H1 (cell line): ENCODE measurements at regions not wholly inside any gene's neighbourhood (a gene's known extent, or its start where the extent isn't known, plus 50 kb on each side); places are given as distances from the start of the nearest gene placed in this dataset.

Experiments
- CTCF ChIA-PET: fragments of 300-600 bp; sonication (Branson Sonifier 250); formaldehyde crosslinking; loops from one replicate; lab custom pipeline; 2021; ENCODE audit not compliant: partially characterized antibody; lab: Charles Lee
- POLR2A ChIA-PET: fragments of 300-600 bp; sonication (Branson Sonifier 250); formaldehyde crosslinking; loops from one replicate; lab custom pipeline; 2021; ENCODE audit warnings: inconsistent platforms; ENCODE audit not compliant: partially characterized antibody; lab: Charles Lee
- DNase-seq, 2 experiments: peaks; one replicate each; pipeline versions ENCODE4 v3.0.0 to v3.0.0-alpha.2; 2010 to 2022; ENCODE audit warnings: low spot score in 2 of 2, low read depth in 1 of 2, mixed read lengths in 1 of 2
- FAIRE-seq: peaks from 2 replicates; lab custom pipeline; 2011; peaks lifted over from hg19 to GRCh38; lab: Jason Lieb, UNC
- H2AFZ ChIP-seq: 2 replicates; pipeline ENCODE4 v1.8.1; 2012; ENCODE audit warnings: low read length, inconsistent platforms
- H2AK5ac ChIP-seq: 2 replicates; pipeline ENCODE4 v1.6.1; 2013; ENCODE audit warnings: low read depth, low read length
- H2BK120ac ChIP-seq: replicated peaks from 2 replicates; pipeline ENCODE3; 2013; ENCODE audit warnings: low read depth, low read length, inconsistent platforms
- H2BK12ac ChIP-seq: 2 replicates; pipeline ENCODE4 v1.6.1; 2013; ENCODE audit warnings: low read depth, low read length
- H2BK15ac ChIP-seq: 2 replicates; pipeline ENCODE4 v1.6.1; 2013; ENCODE audit warnings: low read length
- H2BK20ac ChIP-seq: 2 replicates; pipeline ENCODE4 v1.6.1; 2013; ENCODE audit warnings: low read length
- H2BK5ac ChIP-seq: 2 replicates; pipeline ENCODE4 v1.6.1; 2013; ENCODE audit warnings: low read depth, low read length
- H3K14ac ChIP-seq: 2 replicates; pipeline ENCODE4 v1.6.1; 2013; ENCODE audit warnings: inconsistent platforms; ENCODE audit not compliant: insufficient read length
- H3K18ac ChIP-seq: 2 replicates; pipeline ENCODE4 v1.6.1; 2013; ENCODE audit warnings: low read length; ENCODE audit errors: extremely low read depth
- H3K23ac ChIP-seq: 2 replicates; pipeline ENCODE4 v1.6.1; 2013; ENCODE audit warnings: inconsistent platforms; ENCODE audit not compliant: insufficient read length
- H3K23me2 ChIP-seq: 2 replicates; pipeline ENCODE4 v1.6.1; 2013; ENCODE audit warnings: low read depth, low read length
- H3K27ac ChIP-seq: 2 replicates; pipeline ENCODE4 v1.6.1; 2011; ENCODE audit warnings: low read depth, low read length, inconsistent platforms
- H3K27me3 ChIP-seq, 4 experiments: replicated peaks in 1 of 4; 1 replicate in 1 of 4; 2 replicates in 3 of 4; pipeline versions ENCODE4 v1.6.1 to v1.8.1; 2011 to 2013; ENCODE audit warnings: low read length in 3 of 4, mild to moderate bottlenecking in 3 of 4, inconsistent platforms in 2 of 4, mixed read lengths in 2 of 4, moderate library complexity in 1 of 4; ENCODE audit not compliant: control insufficient read depth in 3 of 4, insufficient read depth in 3 of 4; ENCODE audit errors: extremely low read depth in 1 of 4
- H3K36me3 ChIP-seq, 4 experiments: 2 replicates each; pipeline versions ENCODE4 v1.6.1 to v1.8.1; 2011 to 2013; ENCODE audit warnings: mild to moderate bottlenecking in 4 of 4, low read length in 3 of 4, moderate library complexity in 2 of 4, control low read depth in 1 of 4, inconsistent platforms in 1 of 4; ENCODE audit not compliant: insufficient read depth in 4 of 4, control insufficient read depth in 2 of 4
- H3K4ac ChIP-seq: replicated peaks from 2 replicates; pipeline ENCODE3; 2013; ENCODE audit warnings: low read length, low read depth, mixed read lengths, inconsistent platforms; ENCODE audit not compliant: insufficient read length
- H3K4me1 ChIP-seq, 4 experiments: replicated peaks in 1 of 4; 1 replicate in 1 of 4; 2 replicates in 3 of 4; pipeline versions ENCODE4 v1.6.1 to v1.8.1; 2011 to 2013; ENCODE audit warnings: low read length in 3 of 4, inconsistent platforms in 2 of 4, mixed read lengths in 1 of 4; ENCODE audit not compliant: insufficient read depth in 4 of 4, control insufficient read depth in 3 of 4
- H3K4me2 ChIP-seq, 2 experiments: 2 replicates each; pipeline versions ENCODE4 v1.6.1 to v1.8.1; 2011 to 2013; ENCODE audit warnings: low read depth in 2 of 2, low read length in 2 of 2, control low read depth in 1 of 2, inconsistent platforms in 1 of 2, mild to moderate bottlenecking in 1 of 2; ENCODE audit not compliant: insufficient read depth in 1 of 2
- H3K4me3 ChIP-seq, 4 experiments: fragments of 200-600, 300-600 bp in 1 of 4; sonication (generic), shearing (Covaris generic), sonication (Bioruptor Twin) in 1 of 4; 2 replicates each; pipeline versions ENCODE4 v1.5.1 to v1.8.1; 2011 to 2016; ENCODE audit warnings: low read length in 4 of 4, low read depth in 3 of 4, control low read depth in 2 of 4, inconsistent platforms in 2 of 4, mild to moderate bottlenecking in 2 of 4, mixed read lengths in 1 of 4, moderate library complexity in 1 of 4; ENCODE audit not compliant: insufficient read depth in 2 of 4; ENCODE audit errors: extremely low read depth in 1 of 4
- H3K56ac ChIP-seq: replicated peaks from 2 replicates; pipeline ENCODE3; 2013; ENCODE audit warnings: low read depth, mild to moderate bottlenecking, mixed read lengths, low read length, inconsistent platforms; ENCODE audit not compliant: insufficient read length
- H3K79me1 ChIP-seq: 2 replicates; pipeline ENCODE4 v1.6.1; 2013; ENCODE audit warnings: low read depth, low read length, control low read depth
- H3K79me2 ChIP-seq, 2 experiments: 2 replicates each; pipeline versions ENCODE4 v1.6.1 to v1.8.1; 2012 to 2013; ENCODE audit warnings: low read length in 2 of 2, mild to moderate bottlenecking in 2 of 2, inconsistent platforms in 1 of 2; ENCODE audit not compliant: insufficient read depth in 2 of 2, control insufficient read depth in 1 of 2
- H3K9ac ChIP-seq, 4 experiments: replicated peaks in 1 of 4; 1 replicate in 1 of 4; 2 replicates in 3 of 4; pipeline versions ENCODE4 v1.6.1 to v1.8.1; 2011 to 2013; ENCODE audit warnings: low read depth in 3 of 4, low read length in 3 of 4, control low read depth in 2 of 4, mild to moderate bottlenecking in 2 of 4, moderate library complexity in 2 of 4, inconsistent platforms in 1 of 4; ENCODE audit errors: extremely low read depth in 1 of 4
- H3K9me3 ChIP-seq, 2 experiments: 2 replicates each; pipeline versions ENCODE4 v1.6.1 to v1.8.1; 2012 to 2013; ENCODE audit warnings: mild to moderate bottlenecking in 2 of 2, moderate library complexity in 2 of 2, control low read depth in 1 of 2, inconsistent platforms in 1 of 2, low read depth in 1 of 2, low read length in 1 of 2, mixed read lengths in 1 of 2; ENCODE audit not compliant: insufficient read depth in 2 of 2
- H4K20me1 ChIP-seq, 2 experiments: replicated peaks in 1 of 2; 2 replicates each; pipeline versions ENCODE3 to v1.8.1; 2011 to 2013; ENCODE audit warnings: inconsistent platforms in 2 of 2, low read length in 2 of 2, mild to moderate bottlenecking in 1 of 2; ENCODE audit not compliant: insufficient read depth in 2 of 2, control insufficient read depth in 1 of 2
- H4K5ac ChIP-seq: 2 replicates; pipeline ENCODE4 v1.6.1; 2013; ENCODE audit warnings: low read length, low read depth, mixed read lengths, inconsistent platforms; ENCODE audit not compliant: insufficient read length
- H4K8ac ChIP-seq: 2 replicates; pipeline ENCODE4 v1.8.0; 2013; ENCODE audit warnings: mild to moderate bottlenecking, moderate library complexity, low read length, inconsistent platforms; ENCODE audit not compliant: insufficient read depth; ENCODE audit errors: extremely low read depth
- H4K91ac ChIP-seq: replicated peaks from 2 replicates; pipeline ENCODE3; 2013; ENCODE audit warnings: low read length, mixed read lengths, inconsistent platforms; ENCODE audit not compliant: insufficient read length
- ATF3 ChIP-seq: IDR thresholded peaks from 2 replicates; pipeline ENCODE4 v1.6.1; 2011; ENCODE audit warnings: low read depth, mild to moderate bottlenecking, low read length; ENCODE audit not compliant: insufficient read depth
- MAX ChIP-seq: IDR thresholded peaks from 2 replicates; pipeline ENCODE4 v1.6.1; 2012; ENCODE audit warnings: inconsistent platforms
- NANOG ChIP-seq: IDR thresholded peaks from 2 replicates; pipeline ENCODE4 v1.6.1; 2011; ENCODE audit warnings: low read length, low read depth, mild to moderate bottlenecking, inconsistent platforms; ENCODE audit not compliant: insufficient read depth, poor library complexity, severe bottlenecking
- PHF8 ChIP-seq: fragments of 200-600 bp; sonication (generic); conservative IDR thresholded peaks from 2 replicates; pipeline ENCODE4 v1.7.1; 2012; ENCODE audit warnings: low read depth, mild to moderate bottlenecking, inconsistent platforms, low read length, moderate library complexity
- TEAD4 ChIP-seq: IDR thresholded peaks from 2 replicates; pipeline ENCODE4 v1.6.1; 2012; ENCODE audit warnings: low read depth, low read length, inconsistent platforms, mixed read lengths
- WGBS, 2 experiments: shearing (Covaris generic) in 1 of 2; methylation state at CpG; one replicate each; pipeline versions ENCODE4 v1.1.6 to v1.1.7; 2013 to 2015; ENCODE audit warnings: low lambda C conversion rate in 2 of 2, mixed read lengths in 2 of 2, inconsistent platforms in 1 of 2, low coverage in 1 of 2, missing lambda C conversion rate in 1 of 2; ENCODE audit not compliant: insufficient replicate concordance in 2 of 2, insufficient coverage in 1 of 2, insufficient read length in 1 of 2; ENCODE audit errors: extremely low coverage in 1 of 2, missing lambda C conversion rate in 1 of 2; 5-methylcytosine and 5-hydroxymethylcytosine counted together

DNA sequence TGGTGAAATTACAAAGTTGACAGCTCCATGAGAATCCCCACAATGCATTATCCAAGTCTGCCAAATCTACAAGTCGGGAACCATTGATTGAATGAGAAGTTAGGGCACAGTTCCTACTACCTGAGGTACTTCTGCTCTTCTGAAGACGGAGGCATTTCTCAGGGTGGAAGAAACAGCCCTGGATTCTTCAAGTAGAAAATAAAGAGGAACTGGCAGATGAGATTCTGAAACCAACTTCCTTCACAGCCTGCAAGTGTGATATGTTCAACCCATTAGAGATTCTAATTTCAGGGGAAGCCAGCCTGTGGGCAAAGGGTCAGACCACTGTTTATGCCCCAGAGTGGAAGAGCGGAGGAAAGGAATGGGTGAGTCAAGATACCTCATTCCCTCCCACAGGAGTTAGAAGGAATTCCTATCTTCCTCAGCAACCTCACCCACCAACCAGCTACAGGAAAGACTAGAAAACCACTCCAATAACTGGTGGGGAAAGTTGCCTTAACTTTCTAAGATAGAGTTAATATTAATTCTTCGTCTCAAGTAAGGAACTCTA is 50.5 kb upstream of the BMPER start:
- H3K9me3 ChIP-seq, result no peaks in the 10 kb centered on the region
- no peak overlapping the region for H2AFZ ChIP-seq
- no peaks in the 10 kb centered on the region for H4K20me1 ChIP-seq
- ChIA-PET POLR2A (no interaction called here), CTCF (interaction anchor here (1.4 to 3.4 kb wide), 2 partner anchors 19 to 41 kb away, joined by 3 to 10 read pairs; no protein-coding TSS in a partner anchor)
- FAIRE-seq (no peak), DNase-seq (no peak)
- no peak overlapping the region for H3K27ac ChIP-seq
- H2BK12ac ChIP-seq, result no peak overlapping the region
- no peak overlapping the region for H4K8ac ChIP-seq
- H2BK120ac ChIP-seq, result no peak overlapping the region
- H3K27me3 ChIP-seq, result no peaks in the 10 kb centered on the region
- H2BK20ac ChIP-seq, result no peak overlapping the region
- no peak overlapping the region for H4K5ac ChIP-seq
- no peak overlapping the region for H3K4me2 ChIP-seq
- no peaks in the 10 kb centered on the region for H3K4me1 ChIP-seq
- H3K79me1 ChIP-seq, result no peaks in the 10 kb centered on the region
- H4K91ac ChIP-seq, result no peak overlapping the region
- no peak overlapping the region for H3K23ac ChIP-seq
- no peak overlapping the region for H3K4me3 ChIP-seq
- H3K14ac ChIP-seq, result no peak overlapping the region
- H3K18ac ChIP-seq, result no peak overlapping the region
- H3K4ac ChIP-seq, result no peak overlapping the region
- H3K9ac ChIP-seq, result no peak overlapping the region
- no peaks in the 10 kb centered on the region for H3K79me2 ChIP-seq
- TF ChIP-seq MAX (no peak), NANOG (no peak), ATF3 (no peak), TEAD4 (no peak), PHF8 (no peak)
- no peak overlapping the region for H2BK5ac ChIP-seq
- no peaks in the 10 kb centered on the region for H3K36me3 ChIP-seq
- H2AK5ac ChIP-seq, result no peak overlapping the region
- H3K23me2 ChIP-seq, result no peaks in the 10 kb centered on the region; the same call in 1 of the 2 replicates
- no peak overlapping the region for H2BK15ac ChIP-seq
- no peak overlapping the region for H3K56ac ChIP-seq
- WGBS, 2 experiments, result 89% methylated on average over 4 of the region's 4 CpGs; no CpG with 5 or more reads in 1 of the 2 experiments
